ENCODE measurements at regions not wholly inside any gene's neighbourhood (a gene's known extent, or its start where the extent isn't known, plus 50 kb on each side); places are given as distances from the start of the nearest gene placed in this dataset.

DNA sequence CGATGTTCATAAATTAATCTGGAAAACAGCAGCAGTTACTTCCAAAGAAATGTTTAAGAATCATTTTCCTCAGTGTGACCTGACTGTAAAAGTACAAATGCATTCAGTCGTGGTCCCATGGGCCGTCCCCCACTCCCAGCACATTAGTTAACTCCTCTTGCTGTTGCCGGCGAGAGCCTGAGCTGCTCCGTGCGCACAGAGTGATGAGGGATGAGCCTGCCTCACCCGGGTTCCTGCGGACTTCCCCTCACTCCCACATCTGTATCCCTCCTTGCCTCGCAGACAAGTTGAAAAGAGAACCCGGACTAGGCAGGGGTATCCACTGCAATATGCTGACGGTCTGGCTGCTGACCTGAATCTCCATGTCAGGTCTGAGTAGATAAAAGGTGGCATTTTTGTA lies 861.7 kb upstream of the NR2F2 start:
- intact Hi-C loops (cut with DNase I) = no loop called here
- Histone ChIP-seq H3K4me1 (peaks cover 4% of the 10 kb centered on the region), H3K9me3 (no peaks in the 10 kb centered on the region), H3K4me3 (no peak overlapping the region), H3K27me3 (no peaks in the 10 kb centered on the region), H3K27ac (no peak overlapping the region), H3K36me3 (no peaks in the 10 kb centered on the region)
- DNase-seq = no peak
- TF ChIP-seq, protein P1, sequence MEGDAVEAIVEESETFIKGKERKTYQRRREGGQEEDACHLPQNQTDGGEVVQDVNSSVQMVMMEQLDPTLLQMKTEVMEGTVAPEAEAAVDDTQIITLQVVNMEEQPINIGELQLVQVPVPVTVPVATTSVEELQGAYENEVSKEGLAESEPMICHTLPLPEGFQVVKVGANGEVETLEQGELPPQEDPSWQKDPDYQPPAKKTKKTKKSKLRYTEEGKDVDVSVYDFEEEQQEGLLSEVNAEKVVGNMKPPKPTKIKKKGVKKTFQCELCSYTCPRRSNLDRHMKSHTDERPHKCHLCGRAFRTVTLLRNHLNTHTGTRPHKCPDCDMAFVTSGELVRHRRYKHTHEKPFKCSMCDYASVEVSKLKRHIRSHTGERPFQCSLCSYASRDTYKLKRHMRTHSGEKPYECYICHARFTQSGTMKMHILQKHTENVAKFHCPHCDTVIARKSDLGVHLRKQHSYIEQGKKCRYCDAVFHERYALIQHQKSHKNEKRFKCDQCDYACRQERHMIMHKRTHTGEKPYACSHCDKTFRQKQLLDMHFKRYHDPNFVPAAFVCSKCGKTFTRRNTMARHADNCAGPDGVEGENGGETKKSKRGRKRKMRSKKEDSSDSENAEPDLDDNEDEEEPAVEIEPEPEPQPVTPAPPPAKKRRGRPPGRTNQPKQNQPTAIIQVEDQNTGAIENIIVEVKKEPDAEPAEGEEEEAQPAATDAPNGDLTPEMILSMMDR (IDR thresholded peaks at IDR 0.05) = no peak
- no peak for ATAC-seq

DNA sequence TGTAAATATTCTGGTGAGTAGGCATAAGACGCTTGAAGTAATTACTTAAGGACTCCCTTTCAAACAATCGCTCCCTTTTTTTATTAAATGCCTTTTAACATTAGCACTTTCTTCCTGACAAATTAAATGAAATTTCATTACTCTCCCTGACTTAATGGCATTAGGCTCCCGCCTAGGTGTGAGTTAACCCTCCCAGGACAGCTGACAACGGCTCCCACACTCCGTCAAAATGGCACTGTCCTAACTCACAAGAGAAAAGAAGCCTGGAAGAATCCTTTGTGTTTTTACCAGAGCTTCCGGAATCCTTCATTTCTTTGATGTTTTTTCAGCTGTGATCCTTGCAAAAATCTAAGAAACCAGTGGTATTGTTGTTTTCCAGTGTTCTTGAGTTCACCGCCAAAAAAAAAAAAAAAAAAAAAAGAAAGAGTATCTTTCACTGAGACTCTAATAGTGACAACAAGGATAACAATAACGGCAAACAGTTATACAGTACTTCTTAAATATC lies 861.0 kb upstream of the NR2F2 start:
- TF ChIP-seq, protein P1 (IDR thresholded peaks at IDR 0.05) = no peak
- H3K9me3 ChIP-seq = no peaks in the 10 kb centered on the region
- DNase-seq (no peak), ATAC-seq (no peak)
- intact Hi-C loops (cut with DNase I) = no loop called here
- no peak overlapping the region for H3K4me3 ChIP-seq
- H3K27me3 ChIP-seq = no peaks in the 10 kb centered on the region
- H3K4me1 ChIP-seq = peaks cover 4% of the 10 kb centered on the region
- no peaks in the 10 kb centered on the region for H3K36me3 ChIP-seq
- H3K27ac ChIP-seq = no peak overlapping the region

DNA sequence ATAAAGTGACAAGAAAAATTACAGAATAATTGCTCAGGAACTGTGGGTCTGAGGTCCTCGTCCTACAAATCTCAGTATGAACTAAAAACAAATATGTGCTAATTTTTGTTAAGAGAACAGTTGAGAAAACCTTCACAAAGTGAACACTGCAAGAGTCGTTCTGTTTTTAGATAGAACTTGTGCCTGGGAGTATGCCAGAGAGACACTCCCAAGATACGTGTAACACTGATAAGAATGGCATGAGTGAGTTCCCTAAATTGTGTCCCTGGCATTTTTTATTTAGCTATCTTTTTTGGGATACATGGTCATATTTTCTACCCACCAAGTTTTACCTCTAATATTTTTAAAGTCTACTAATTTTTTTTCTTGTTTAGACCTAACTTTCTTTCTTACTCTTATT lies 860.0 kb upstream of the NR2F2 start:
- Histone ChIP-seq H3K27me3 (no peaks in the 10 kb centered on the region), H3K27ac (no peak overlapping the region), H3K36me3 (no peaks in the 10 kb centered on the region), H3K4me1 (peaks cover 4% of the 10 kb centered on the region), H3K9me3 (no peaks in the 10 kb centered on the region), H3K4me3 (no peak overlapping the region)
- no peak for DNase-seq
- TF ChIP-seq, protein P1 (IDR thresholded peaks at IDR 0.05) = no peak
- ATAC-seq = no peak
- intact Hi-C loops (cut with DNase I) = no loop called here

DNA sequence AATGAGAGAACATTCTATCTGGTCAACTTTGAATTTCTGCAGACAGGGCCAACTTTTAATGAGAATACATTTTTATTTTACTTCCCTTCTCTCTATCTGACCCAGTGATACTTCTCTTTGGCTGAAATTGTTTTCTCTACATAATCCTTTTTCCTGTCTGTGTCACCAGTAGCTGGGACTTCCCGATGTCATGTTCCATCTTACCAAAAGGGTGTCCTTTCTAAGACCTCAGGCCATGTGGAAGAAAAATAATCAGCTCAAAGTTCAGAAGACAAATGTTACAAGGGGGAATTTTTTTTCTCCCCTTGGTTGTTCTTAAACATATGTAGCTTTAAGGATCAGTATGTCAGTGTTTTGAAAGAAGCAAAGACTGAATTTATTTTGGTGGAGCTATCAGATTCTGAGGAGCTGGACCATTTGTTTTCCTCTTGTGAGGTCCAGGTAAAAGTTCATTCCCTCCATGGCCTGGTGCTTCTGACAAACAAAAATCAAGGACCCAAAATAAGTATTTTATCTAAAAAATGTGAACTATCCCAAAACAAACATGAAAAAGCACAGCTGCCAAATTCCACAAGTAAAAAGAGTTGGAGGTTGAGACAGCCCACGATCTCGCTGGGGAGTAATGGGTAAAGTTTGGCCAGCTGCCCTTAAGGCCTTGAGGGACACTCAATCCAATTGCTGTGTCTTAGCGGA lies 859.4 kb upstream of the NR2F2 start:
- Histone ChIP-seq H3K36me3 (no peaks in the 10 kb centered on the region), H3K27me3 (no peaks in the 10 kb centered on the region), H3K4me1 (peaks cover 4% of the 10 kb centered on the region), H3K9me3 (no peaks in the 10 kb centered on the region), H3K4me3 (no peak overlapping the region), H3K27ac (no peak overlapping the region)
- DNase-seq (no peak), ATAC-seq (no peak)
- intact Hi-C loops (cut with DNase I) = no loop called here
- TF ChIP-seq, protein P1 (IDR thresholded peaks at IDR 0.05) = no peak

DNA sequence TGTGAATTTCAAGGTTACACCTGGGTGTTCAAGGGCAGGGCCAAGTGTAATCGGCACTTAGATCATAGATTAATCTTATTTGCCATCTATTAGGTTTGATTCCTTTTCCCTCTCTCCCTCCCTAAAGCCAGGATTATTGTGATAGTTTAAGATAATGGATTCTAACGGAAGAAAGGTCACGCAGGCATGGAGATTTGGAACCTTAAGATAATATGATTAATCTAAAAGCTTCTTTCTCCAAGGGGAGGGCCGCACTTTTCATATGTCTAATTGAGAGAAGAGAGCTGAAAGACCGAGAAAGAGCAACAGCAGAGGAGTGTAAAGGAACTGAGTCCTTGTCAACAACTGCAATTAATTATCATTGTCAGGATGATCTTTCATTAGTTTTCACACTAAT lies 858.8 kb upstream of the NR2F2 start:
- peaks cover 4% of the 10 kb centered on the region for H3K4me1 ChIP-seq
- no peak overlapping the region for H3K4me3 ChIP-seq
- no peaks in the 10 kb centered on the region for H3K9me3 ChIP-seq
- TF ChIP-seq, protein P1 (IDR thresholded peaks at IDR 0.05) = no peak
- DNase-seq (no peak), ATAC-seq (no peak)
- no peaks in the 10 kb centered on the region for H3K27me3 ChIP-seq
- no peaks in the 10 kb centered on the region for H3K36me3 ChIP-seq
- no peak overlapping the region for H3K27ac ChIP-seq
- intact Hi-C loops (cut with DNase I) = no loop called here
